HUES48 (cell line): ENCODE measurements at regions not wholly inside any gene's neighbourhood (a gene's known extent, or its start where the extent isn't known, plus 50 kb on each side); places are given as distances from the start of the nearest gene placed in this dataset.
A peak's percentile ranks its signal among the peaks of the same experiment; 100 is the strongest.

ENCODE experiments used
- H3K27ac ChIP-seq: one replicate; pipeline ENCODE4 v1.7.0; 2013; ENCODE audit warnings: low read depth, low read length, inconsistent platforms
- H3K27me3 ChIP-seq: 2 replicates; pipeline ENCODE4 v1.6.1; 2013; ENCODE audit warnings: mild to moderate bottlenecking, low read length; ENCODE audit not compliant: control insufficient read depth, insufficient read depth
- H3K36me3 ChIP-seq: 2 replicates; pipeline ENCODE4 v1.6.1; 2013; ENCODE audit warnings: low read length; ENCODE audit not compliant: control insufficient read depth, insufficient read depth
- H3K4me1 ChIP-seq: 2 replicates; pipeline ENCODE4 v1.6.1; 2013; ENCODE audit warnings: mild to moderate bottlenecking, low read length; ENCODE audit not compliant: control insufficient read depth, insufficient read depth
- H3K4me3 ChIP-seq: 2 replicates; pipeline ENCODE4 v1.5.1; 2013; ENCODE audit warnings: mild to moderate bottlenecking, low read depth, low read length
- H3K9ac ChIP-seq: 2 replicates; pipeline ENCODE4 v1.6.1; 2013; ENCODE audit warnings: mild to moderate bottlenecking, low read depth, low read length, moderate library complexity
- H3K9me3 ChIP-seq: 2 replicates; pipeline ENCODE4 v1.6.1; 2013; ENCODE audit warnings: low read length; ENCODE audit not compliant: control insufficient read depth, insufficient read depth

GRCh38 chr5:72020161-72020983 lies 86.9 kb upstream of the MAP1B start:
- Histone ChIP-seq H3K9me3 (no peaks in the 10 kb centered on the region), H3K4me3 (no peak overlapping the region), H3K27ac (no peak overlapping the region), H3K4me1 (peaks cover 7% of the 10 kb centered on the region; the same call in 1 of the 2 replicates), H3K9ac (no peak overlapping the region), H3K27me3 (no peaks in the 10 kb centered on the region), H3K36me3 (no peaks in the 10 kb centered on the region)

GRCh38 chr5:72021651-72022357 lies 85.5 kb upstream of the MAP1B start:
- Histone ChIP-seq H3K4me3 (no peak overlapping the region), H3K9ac (no peak overlapping the region), H3K9me3 (no peaks in the 10 kb centered on the region), H3K4me1 (peaks cover 7% of the 10 kb centered on the region; the same call in 1 of the 2 replicates), H3K27me3 (no peaks in the 10 kb centered on the region), H3K27ac (no peak overlapping the region), H3K36me3 (no peaks in the 10 kb centered on the region)

DNA sequence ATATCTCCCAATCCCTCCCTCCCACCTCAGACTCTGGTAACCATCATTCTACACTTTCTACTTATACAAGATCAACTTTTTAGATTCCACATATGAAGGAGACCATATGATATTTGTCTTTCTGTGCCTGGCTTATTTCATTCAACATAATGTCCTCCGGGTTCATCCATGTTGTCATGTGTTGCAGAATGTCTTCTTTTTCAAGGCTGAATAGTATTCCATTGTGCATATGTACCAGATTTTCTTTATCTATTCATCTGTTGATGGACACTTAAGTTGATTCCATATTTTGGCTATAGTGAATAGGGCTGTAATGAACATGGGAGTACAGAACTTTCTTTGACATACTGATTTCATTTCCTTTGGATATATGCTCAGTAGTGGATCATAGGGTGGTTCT lies 78.9 kb upstream of the MAP1B start:
- Histone ChIP-seq H3K4me1 (peaks cover 18% of the 10 kb centered on the region), H3K36me3 (no peaks in the 10 kb centered on the region), H3K9ac (no peak overlapping the region), H3K9me3 (no peaks in the 10 kb centered on the region), H3K4me3 (no peak overlapping the region), H3K27ac (no peak overlapping the region), H3K27me3 (no peaks in the 10 kb centered on the region)

DNA sequence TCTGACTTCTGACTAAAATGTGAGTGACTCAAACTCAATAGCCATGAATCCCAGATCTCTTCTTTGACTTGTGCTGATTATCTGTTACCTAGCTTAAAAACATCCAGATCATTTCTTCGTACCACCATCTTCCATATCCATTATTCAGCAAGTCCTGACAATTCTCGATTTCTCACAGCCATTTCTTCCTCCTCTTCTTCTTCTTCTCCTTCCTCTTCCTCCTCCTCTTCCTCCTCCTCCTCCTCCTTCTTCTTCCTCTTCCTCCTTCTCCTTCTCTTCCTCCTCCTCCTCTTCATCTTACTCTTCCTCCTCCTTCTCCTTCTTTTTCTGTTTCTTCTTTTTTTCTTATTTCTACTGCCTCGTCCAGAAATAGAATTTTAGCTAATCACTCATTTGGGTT lies 77.0 kb upstream of the MAP1B start:
- Histone ChIP-seq H3K36me3 (no peaks in the 10 kb centered on the region), H3K4me3 (no peak overlapping the region)

GRCh38 chr5:72032788-72033187 lies 74.5 kb upstream of the MAP1B start:
- no peak overlapping the region for H3K4me3 ChIP-seq
- H3K4me1 ChIP-seq: peaks cover 53% of the 10 kb centered on the region
- no peaks in the 10 kb centered on the region for H3K9me3 ChIP-seq
- no peak overlapping the region for H3K9ac ChIP-seq
- H3K27me3 ChIP-seq: no peaks in the 10 kb centered on the region; the same call in 1 of the 2 replicates
- no peaks in the 10 kb centered on the region for H3K36me3 ChIP-seq
- peak overlapping the region; percentile 29 for H3K27ac ChIP-seq

More for the DNA sequence above, 77.0 kb upstream of the MAP1B start:
- peaks cover 28% of the 10 kb centered on the region for H3K4me1 ChIP-seq
- H3K9me3 ChIP-seq: no peaks in the 10 kb centered on the region
- no peak overlapping the region for H3K9ac ChIP-seq
- H3K27me3 ChIP-seq: no peaks in the 10 kb centered on the region
- no peak overlapping the region for H3K27ac ChIP-seq

- H3K27me3 ChIP-seq: no peaks in the 10 kb centered on the region; the same call in 1 of the 2 replicates
- H3K4me1 ChIP-seq: peaks cover 56% of the 10 kb centered on the region
- no peak overlapping the region for H3K4me3 ChIP-seq
- H3K36me3 ChIP-seq: no peaks in the 10 kb centered on the region
- H3K27ac ChIP-seq: peak overlapping the region; percentile 49
- no peak overlapping the region for H3K9ac ChIP-seq
- H3K9me3 ChIP-seq: no peaks in the 10 kb centered on the region
These were observed 72.5 kb upstream of the MAP1B start for GRCh38 chr5:72034770-72035169.

DNA sequence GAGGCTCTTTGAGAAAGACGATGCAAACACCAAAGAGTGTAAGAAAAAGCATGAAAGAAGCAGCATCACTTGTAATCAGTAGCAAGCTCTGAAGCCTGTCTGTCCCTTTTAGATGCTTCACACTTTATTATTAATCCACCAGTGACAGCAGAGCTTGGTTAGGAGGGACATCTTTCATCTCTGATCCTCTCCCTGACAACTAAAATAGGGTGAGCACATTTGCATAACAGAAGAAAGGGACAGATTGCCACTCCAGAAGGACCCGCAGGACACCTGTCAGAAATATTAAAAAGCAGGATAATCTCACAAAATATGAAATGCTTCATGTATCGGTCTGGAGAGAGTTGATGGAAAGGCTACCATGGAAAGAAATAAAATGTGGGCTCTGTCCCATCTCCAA lies 71.4 kb upstream of the MAP1B start:
- Histone ChIP-seq H3K27ac (no peak overlapping the region), H3K36me3 (no peaks in the 10 kb centered on the region), H3K27me3 (no peaks in the 10 kb centered on the region; the same call in 1 of the 2 replicates), H3K9ac (no peak overlapping the region), H3K4me3 (no peak overlapping the region), H3K4me1 (peaks cover 64% of the 10 kb centered on the region), H3K9me3 (no peaks in the 10 kb centered on the region)

DNA sequence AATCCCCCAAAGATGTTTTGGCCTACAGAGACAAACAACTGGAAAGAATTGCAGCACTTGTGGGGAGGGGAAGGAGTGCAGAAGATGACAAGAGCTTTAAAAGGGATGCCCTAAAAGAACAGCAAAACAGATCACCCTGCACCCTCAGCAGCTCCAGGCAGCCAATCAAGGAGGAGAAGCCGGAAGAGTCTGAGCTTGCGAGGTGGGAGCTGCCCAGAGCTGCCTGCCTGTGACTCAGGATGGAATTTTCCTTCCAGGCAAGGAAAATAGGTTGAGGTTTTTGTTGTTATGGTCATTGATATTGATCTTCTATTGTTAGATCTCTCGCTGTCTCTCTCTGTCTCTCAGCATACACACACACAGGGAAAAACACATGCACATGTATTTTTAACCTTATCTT lies 70.3 kb upstream of the MAP1B start:
- no peak overlapping the region for H3K9ac ChIP-seq
- H3K4me3 ChIP-seq: no peak overlapping the region
- no peaks in the 10 kb centered on the region for H3K9me3 ChIP-seq
- no peak overlapping the region for H3K27ac ChIP-seq
- peaks cover 60% of the 10 kb centered on the region for H3K4me1 ChIP-seq
- H3K27me3 ChIP-seq: no peaks in the 10 kb centered on the region; the same call in 1 of the 2 replicates
- H3K36me3 ChIP-seq: no peaks in the 10 kb centered on the region

DNA sequence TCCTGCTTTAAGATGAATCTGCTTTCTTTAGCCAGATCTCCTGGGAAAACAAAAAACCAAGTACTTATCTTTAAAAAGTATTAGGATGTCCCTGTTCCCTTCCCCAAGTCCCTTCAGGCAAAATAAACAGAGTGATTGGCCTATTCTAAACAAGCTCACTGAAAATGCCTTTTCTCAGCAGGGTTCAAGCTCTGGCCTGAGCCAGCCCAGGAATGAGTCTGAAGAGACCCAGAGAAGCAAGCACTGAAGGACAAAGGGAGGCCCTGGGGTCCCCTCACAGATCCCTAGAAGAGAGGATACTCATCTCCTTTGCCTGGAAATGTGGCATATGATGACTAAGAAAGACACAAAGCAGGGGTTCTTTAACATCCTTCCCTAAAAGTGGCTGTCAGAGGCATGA lies 66.8 kb upstream of the MAP1B start:
- no peak overlapping the region for H3K9ac ChIP-seq
- H3K27ac ChIP-seq: peak overlapping the region; percentile 40
- H3K4me3 ChIP-seq: no peak overlapping the region
- peaks cover 34% of the 10 kb centered on the region for H3K4me1 ChIP-seq
- H3K9me3 ChIP-seq: no peaks in the 10 kb centered on the region
- H3K36me3 ChIP-seq: no peaks in the 10 kb centered on the region
- H3K27me3 ChIP-seq: no peaks in the 10 kb centered on the region; the same call in 1 of the 2 replicates

- Histone ChIP-seq H3K4me1 (peaks cover 22% of the 10 kb centered on the region), H3K36me3 (no peaks in the 10 kb centered on the region), H3K27ac (no peak overlapping the region), H3K9me3 (no peaks in the 10 kb centered on the region), H3K9ac (no peak overlapping the region), H3K4me3 (no peak overlapping the region), H3K27me3 (no peaks in the 10 kb centered on the region)
These were observed 65.6 kb upstream of the MAP1B start for GRCh38 chr5:72041654-72042053.

DNA sequence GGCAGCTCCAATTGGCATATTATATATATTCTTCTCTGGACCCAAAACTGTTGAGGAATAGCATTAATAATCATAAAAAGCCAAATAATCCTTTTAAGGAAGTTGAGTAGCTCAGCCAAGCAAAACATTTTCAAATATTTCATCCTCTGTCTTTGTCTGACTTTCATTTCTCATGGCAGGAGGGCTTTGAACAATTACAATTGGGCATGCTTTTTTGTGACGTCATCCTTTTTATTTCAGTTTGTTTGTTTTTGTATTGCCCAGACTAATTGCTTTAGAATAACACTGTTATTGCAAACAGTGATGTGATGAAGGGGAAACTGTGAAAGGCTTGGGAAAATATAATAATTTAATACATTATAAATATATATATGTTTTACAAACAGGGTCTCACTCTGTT lies 65.2 kb upstream of the MAP1B start:
- Histone ChIP-seq H3K4me1 (peaks cover 18% of the 10 kb centered on the region), H3K4me3 (no peak overlapping the region), H3K27ac (no peak overlapping the region), H3K36me3 (no peaks in the 10 kb centered on the region), H3K27me3 (no peaks in the 10 kb centered on the region), H3K9me3 (no peaks in the 10 kb centered on the region), H3K9ac (no peak overlapping the region)
